HG03095 (cell line): ENCODE measurements at regions not wholly inside any gene's neighbourhood (a gene's known extent, or its start where the extent isn't known, plus 50 kb on each side); places are given as distances from the start of the nearest gene placed in this dataset.
"Not testable (repeated sequence)": the region's sequence is repeated elsewhere in the genome, so short reads cannot be mapped to it uniquely, and the experiment has no call there.

Experiments used
- ATAC-seq: cut with Tn5 transposase; IDR thresholded peaks from one replicate; pipeline ENCODE4 v1.9.1; 2021; ENCODE audit warnings: moderate library complexity; ENCODE audit not compliant: unreplicated experiment

DNA sequence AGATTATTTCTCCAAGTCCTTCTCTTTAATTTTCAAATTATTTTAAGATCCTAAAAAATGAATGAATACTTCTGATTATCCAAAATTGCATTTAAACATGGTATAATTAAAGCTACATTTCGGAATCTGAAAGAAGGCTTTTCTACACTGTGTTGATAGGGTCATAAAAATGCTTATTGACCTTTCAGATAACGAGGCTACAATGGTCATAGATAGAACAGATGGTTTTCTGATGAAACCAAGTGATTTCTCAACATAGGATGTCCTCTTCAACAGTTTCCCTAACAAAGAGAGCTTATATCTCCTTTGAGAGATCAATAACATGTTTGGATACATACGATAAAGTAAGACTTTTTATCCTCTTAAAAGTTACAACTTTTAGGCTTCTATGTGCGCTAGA is 201.1 kb downstream of the PTH2R start:
- no peak for ATAC-seq

GRCh38 chr2:208608122-208608835 is 201.7 kb downstream of the PTH2R start:
- ATAC-seq = no peak

DNA sequence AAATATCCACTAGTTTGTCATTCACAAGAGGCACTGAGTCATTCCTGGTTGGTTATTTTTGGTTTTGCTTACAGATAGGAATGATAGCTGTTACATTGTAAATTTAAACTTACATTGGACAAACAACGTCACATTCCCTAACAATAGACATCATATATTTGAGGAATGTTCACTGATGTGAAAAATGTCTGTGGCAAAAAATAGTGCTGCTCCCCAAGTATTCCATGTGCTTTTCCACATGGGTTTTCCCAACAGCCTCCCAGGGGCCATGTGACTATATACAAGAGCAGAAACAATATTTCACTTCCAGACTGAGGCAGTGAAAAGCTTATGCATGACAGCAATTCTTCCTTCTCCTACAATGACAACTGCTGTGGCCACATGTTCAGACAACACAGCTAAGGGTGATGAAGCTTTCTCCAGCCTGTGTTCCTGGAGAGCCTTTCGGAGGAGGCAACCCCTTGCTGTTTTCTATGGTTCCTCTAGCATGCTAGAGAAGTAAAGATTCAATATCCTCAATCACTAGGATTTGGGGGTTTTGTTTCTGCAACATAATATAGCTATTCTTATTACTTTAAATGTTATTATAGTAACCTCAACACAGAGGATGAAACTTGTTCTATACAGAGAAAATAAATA is 202.7 kb downstream of the PTH2R start:
- ATAC-seq = no peak

- not testable (repeated sequence) for ATAC-seq
Observed at GRCh38 chr2:208615675-208616074, 209.1 kb downstream of the PTH2R start.

DNA sequence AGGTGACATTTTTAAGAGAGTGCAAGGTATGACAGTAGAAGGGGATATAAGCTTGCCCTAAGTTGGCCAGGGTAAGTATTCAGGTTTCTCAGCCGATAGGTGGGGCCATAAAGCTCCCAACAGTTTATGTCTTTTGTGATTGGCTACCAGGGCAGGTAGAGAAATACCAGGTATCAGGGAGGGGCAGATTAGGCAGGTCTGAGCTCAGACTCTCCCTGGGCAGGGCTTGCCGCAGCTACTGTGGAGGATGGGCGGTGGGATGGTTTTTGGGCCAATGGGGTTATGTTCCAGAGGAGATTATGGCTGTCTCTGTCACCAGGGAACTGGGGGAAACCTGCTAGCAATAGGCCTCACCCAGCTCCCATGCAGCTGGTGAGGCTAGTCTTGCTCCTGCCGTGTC is 211.6 kb downstream of the PTH2R start:
- no peak for ATAC-seq

DNA sequence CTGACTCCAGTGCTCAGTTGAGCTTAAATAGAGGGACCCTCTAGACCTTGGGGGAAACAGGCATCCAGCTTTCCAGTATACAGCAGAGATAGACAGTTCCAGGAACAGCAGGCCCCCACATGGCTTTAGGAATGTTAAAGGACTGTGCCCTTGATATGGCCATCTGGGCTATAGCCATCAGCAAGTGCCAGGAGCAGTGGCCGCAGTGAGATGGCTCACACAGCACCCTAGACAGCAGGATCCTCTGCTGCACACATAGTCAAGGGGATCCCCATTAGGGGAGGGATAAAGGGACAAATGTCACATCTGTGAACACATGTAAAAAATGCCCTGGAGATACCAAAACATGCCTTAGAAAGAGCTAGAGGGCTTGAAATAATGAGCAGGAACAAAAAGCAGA is 213.4 kb downstream of the PTH2R start:
- ATAC-seq = no peak

DNA sequence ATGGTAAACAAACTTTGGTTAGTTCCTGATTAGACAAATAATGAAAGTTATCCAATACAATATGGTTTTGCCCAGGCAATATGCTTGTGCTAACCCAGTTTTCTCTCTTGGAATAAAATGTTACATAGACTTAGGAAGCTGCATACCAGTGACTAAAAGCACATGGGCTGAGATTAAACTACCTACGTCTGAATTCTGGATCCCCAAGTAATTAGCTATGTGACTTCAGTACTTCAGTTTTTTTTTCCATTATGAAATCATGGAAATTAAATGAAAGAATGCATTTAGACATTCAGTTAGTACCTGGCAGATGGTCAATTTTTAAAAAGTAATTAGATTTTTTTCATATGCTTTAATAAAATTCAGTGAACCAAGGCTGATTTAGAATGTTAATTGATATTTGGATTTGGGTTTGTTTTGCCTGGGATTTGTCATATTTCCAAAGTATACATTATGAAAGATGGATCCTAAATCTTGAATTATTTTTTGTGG is 213.9 kb downstream of the PTH2R start:
- ATAC-seq = no peak

DNA sequence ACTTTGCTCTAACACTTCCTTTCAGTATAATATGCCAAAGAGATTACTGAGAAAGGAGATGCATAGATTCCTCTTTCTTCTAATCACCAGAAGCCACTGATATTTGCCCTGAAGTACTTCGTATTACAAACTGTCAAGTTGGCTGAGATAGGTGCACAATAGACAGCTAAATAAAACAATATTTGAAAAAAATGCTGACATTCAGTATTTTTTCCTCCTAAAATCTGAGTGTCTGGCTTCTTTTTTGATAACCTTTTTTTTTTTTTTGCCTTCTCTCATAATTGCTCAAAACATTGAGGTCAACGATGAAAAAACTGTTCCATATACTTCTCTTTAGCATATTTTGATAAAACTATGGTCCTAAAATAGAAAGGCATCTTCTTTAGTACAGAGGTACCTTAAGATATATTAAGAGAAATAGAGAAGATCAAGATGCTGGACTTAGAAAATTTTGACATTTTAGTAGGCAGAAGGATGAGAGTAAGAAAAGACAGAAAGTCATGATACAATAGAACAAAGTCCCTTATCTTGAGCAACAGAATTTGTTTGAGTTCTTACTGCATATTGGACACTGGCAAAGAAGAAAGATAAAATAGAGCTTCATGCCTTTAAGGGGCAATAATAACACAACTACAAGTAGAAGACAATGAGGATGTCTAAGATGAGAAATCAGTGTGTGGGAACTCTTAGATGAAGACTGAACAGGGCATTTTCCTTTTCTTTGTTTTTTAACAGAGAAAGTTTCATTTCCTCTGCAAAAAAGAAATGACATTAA is 220.7 kb downstream of the PTH2R start:
- ATAC-seq = no peak

- no peak for ATAC-seq
Observed at GRCh38 chr2:208627916-208628315, 221.3 kb downstream of the PTH2R start.

DNA sequence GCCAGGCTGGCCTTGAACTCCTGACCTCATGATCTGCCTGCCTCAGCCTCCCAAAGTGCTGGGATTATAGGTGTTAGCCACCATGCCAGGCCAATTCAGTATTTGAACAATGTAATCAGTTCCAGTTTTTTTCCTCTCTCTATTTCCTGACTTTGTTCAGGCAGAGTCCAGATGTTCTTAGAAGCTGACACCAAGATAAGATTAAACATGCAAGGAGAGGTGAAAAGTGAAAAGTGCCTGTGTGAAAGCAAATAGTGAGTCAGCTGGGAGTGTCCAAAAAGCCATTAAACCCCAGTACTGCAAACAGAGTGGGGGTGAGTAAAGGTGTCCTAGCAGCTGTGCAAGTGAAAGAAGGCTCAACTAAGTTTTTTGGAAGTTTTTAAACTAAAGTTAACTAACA is 231.5 kb downstream of the PTH2R start:
- peak; percentile 51 for ATAC-seq

GRCh38 chr2:208642125-208642779 is 235.7 kb downstream of the PTH2R start:
- no peak for ATAC-seq

DNA sequence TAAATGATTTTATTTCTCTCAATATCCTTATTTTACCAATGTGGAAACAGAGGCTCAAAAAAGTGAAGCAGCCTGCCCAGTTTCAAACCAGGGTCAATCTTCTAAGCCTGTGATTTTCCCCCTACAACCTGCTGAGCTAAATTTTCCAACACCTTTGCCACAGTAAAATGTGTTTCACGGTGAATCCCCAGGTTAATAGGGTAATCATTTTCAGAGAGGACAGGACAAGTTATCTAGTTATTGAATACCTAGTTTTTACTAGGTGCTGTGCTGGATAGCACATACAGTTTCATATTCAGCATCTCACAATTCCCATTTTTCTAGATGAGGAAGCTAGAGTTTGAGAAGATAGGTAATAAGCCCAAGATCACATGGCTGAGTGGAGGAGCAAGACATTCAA is 236.6 kb downstream of the PTH2R start:
- ATAC-seq = no peak

DNA sequence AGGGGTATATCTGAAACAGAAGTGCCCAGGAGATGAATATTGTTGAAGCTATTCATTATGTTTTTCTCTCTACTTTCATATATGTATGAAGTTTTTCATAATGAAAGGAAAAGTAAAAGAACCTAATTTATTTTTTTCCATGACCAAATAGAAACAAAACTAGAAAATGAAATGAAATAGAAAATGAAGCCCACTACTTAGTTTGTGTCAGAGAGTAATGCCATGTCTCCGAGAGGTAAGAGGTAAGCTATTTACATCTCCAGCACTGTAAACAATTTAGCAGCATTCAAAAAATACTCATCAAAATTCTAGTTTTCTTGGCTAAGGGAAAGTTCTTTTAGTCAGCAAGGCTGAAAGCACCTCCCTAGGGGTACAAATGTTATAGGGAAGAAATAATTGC is 238.6 kb downstream of the PTH2R start:
- no peak for ATAC-seq

DNA sequence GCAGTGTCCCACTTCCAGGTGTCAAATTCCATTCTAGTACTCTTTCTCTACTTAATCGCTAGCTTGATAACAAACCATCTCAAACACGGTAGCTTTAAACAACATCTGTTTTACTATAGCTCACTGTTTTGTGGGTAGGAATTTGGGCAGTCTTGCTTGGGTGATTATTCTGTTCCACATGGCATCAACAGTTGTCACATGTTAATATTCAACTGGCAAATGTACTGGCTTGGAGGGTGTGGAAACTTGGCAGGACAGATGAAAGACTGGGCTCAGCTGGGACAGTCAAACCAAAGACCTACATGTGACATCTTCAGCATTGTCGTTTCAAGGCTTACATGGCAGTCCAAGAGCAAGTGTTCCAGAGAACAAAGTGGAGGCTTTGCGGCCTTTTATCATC is 241.8 kb downstream of the PTH2R start:
- no peak for ATAC-seq

- no peak for ATAC-seq
Observed at GRCh38 chr2:208653383-208653782, 246.8 kb downstream of the PTH2R start.

- no peak for ATAC-seq
Observed at GRCh38 chr2:208654056-208654455, 247.5 kb downstream of the PTH2R start.

DNA sequence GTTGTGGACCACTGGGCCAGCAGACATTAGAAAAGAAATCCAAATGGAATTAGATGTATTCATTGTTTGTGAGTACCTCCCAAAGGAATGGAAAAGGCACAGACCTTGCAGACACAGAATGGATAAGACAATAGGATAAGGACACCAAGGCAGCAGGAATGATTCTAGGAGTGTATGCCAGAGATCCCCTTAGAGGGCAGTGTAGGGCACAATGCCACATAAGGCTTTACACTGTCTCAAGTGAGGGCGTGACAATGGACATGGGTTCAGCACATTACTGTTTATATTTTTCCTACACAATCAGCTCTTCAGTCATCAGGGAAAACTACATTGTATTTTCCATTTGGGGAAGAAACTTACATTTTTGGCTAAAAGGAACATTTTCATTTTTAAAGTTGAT is 250.9 kb downstream of the PTH2R start:
- no peak for ATAC-seq

- ATAC-seq = no peak
Observed at GRCh38 chr2:208669394-208669793, 262.8 kb downstream of the PTH2R start.

GRCh38 chr2:208671284-208671683 is 264.7 kb downstream of the PTH2R start:
- no peak for ATAC-seq

DNA sequence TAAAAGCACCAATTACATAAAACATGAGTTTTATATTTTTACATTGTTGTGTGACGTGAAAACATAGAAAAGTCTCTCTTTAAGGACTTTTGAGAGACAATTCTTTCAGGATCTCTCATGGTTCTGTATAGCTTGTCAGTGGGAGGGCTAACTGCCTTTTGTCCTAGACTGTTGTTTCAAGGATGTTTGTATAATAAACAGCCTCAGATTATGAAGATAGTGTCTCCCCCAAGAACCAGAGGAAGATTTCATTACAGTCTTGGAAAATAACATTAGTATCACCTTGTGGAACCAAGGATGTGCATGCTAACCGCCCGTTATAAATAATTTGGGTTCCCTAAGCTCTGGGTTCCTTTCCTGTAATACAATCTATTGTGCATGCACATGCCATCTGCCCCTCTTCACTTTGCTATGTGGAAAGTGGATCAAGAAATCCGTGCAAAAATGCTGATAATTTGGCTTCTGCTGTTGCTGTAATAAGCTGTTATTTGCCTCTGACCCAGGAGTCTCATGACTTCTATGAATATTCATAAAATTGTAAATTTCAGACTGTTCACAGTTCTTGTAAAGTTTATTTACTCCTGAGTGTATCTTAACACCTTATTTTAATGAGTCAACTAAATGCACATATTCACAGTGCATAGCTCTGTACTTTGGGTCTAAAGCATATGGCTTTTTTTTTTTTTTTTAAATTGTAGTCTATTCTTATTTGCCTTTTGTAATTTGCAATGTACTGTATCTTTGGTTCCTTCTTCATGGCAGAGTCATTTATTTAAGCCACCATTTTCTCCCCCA is 265.5 kb downstream of the PTH2R start:
- no peak for ATAC-seq

DNA sequence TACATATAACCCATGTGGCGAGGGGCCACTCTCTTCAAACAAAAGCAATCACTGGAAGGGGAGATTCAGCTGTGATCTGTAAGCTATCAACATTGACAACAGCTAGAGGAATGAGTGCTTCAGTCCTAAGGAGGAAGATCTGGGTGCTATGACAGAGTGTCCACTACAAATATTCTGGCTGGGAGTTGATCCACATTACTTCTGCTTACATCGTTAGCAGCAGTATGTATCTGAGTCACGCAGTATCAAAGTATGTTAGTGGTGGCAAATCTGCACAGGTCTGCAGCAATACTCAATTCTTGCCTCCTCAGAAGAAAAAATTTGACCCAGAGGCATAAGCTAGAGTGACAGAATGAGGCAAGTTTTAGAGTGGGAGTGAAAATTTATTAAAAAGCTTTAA is 267.0 kb downstream of the PTH2R start:
- no peak for ATAC-seq
